PC-9 (cell line): ENCODE measurements at regions not wholly inside any gene's neighbourhood (a gene's known extent, or its start where the extent isn't known, plus 50 kb on each side); places are given as distances from the start of the nearest gene placed in this dataset.

Experiments
- BruUV-seq: library from RNA; stranded (reverse); fragments of 400-500 nt; replicated peaks from 2 replicates; lab custom pipeline; 2021; lab: Mats Ljungman, UMichigan
- CTCF ChIA-PET: fragments of 300-600 bp; sonication (Branson Sonifier 250); formaldehyde crosslinking; loops from one replicate; lab custom pipeline; 2022; ENCODE audit warnings: antibody characterized with exemption; lab: Charles Lee
- POLR2A ChIA-PET: fragments of 300-600 bp; sonication (Branson Sonifier 250); formaldehyde crosslinking; loops from one replicate; lab custom pipeline; 2022; ENCODE audit warnings: antibody characterized with exemption; ENCODE audit not compliant: unreplicated experiment; lab: Charles Lee
- DNase-seq, 2 experiments: peaks; one replicate each; pipeline versions ENCODE4 v3.0.0 to v3.0.0-alpha.2; 2015 to 2022; ENCODE audit warnings: mixed read lengths in 1 of 2
- H2AFZ ChIP-seq: fragments of 200-600 bp; sonication (generic); 2 replicates; pipeline ENCODE4 v1.8.1; 2017; ENCODE audit warnings: antibody characterized with exemption
- H3F3A ChIP-seq: fragments of 200-600 bp; sonication (generic); 2 replicates; pipeline ENCODE4 v1.8.1; 2017; ENCODE audit warnings: antibody characterized with exemption, mild to moderate bottlenecking, low read depth; ENCODE audit not compliant: insufficient read depth
- H3K27ac ChIP-seq: fragments of 200-600 bp; sonication (generic); 2 replicates; pipeline ENCODE4 v1.6.1; 2016; ENCODE audit warnings: mixed run types
- H3K27me3 ChIP-seq: fragments of 200-600 bp; sonication (generic); 2 replicates; pipeline ENCODE4 v1.6.1; 2016; ENCODE audit warnings: low read depth, mixed run types; ENCODE audit not compliant: insufficient read depth
- H3K36me3 ChIP-seq: fragments of 200-600 bp; sonication (generic); 2 replicates; pipeline ENCODE4 v1.6.1; 2016; ENCODE audit warnings: low read depth, mixed run types
- H3K4me1 ChIP-seq: fragments of 200-600 bp; sonication (generic); replicated peaks from 2 replicates; pipeline ENCODE4 v1.6.1; 2016; ENCODE audit warnings: mixed run types; ENCODE audit not compliant: insufficient read depth
- H3K4me2 ChIP-seq: fragments of 200-600 bp; sonication (generic); 2 replicates; pipeline ENCODE4 v1.6.1; 2017; ENCODE audit warnings: mixed run types
- H3K4me3 ChIP-seq: fragments of 200-600 bp; sonication (generic); 2 replicates; pipeline ENCODE4 v1.6.1; 2016; ENCODE audit warnings: mixed run types
- H3K79me2 ChIP-seq: fragments of 200-600 bp; sonication (generic); 2 replicates; pipeline ENCODE4 v1.6.1; 2017; ENCODE audit warnings: low read depth, mixed run types
- H3K9me2 ChIP-seq: fragments of 200-600 bp; sonication (generic); 2 replicates; pipeline ENCODE4 v1.8.1; 2017; ENCODE audit warnings: mild to moderate bottlenecking; ENCODE audit not compliant: insufficient read depth
- H3K9me3 ChIP-seq: fragments of 200-600 bp; sonication (generic); 2 replicates; pipeline ENCODE4 v1.8.1; 2016; ENCODE audit warnings: low read depth; ENCODE audit not compliant: insufficient read depth
- H4K20me1 ChIP-seq: fragments of 200-600 bp; sonication (generic); 2 replicates; pipeline ENCODE4 v1.8.1; 2017; ENCODE audit not compliant: insufficient read depth
- EZH2 ChIP-seq: fragments of 200-600 bp; sonication (generic); IDR thresholded peaks from 2 replicates; pipeline ENCODE4 v1.8.0; 2017; ENCODE audit warnings: antibody characterized with exemption, low read depth
- intact Hi-C: fragments of 100-400 bp; cut with micrococcal nuclease; formaldehyde crosslinking; loops from one replicate; pipeline ENCODE4 v1.10.0; 2022; ENCODE audit not compliant: unreplicated experiment
- TF ChIP-seq, protein P1 (sequence below): fragments of 200-600 bp; sonication (generic); conservative IDR thresholded peaks from 2 replicates; pipeline ENCODE4 v1.6.1; 2017; ENCODE audit warnings: mixed run types, antibody characterized with exemption, mild to moderate bottlenecking, moderate library complexity

DNA sequence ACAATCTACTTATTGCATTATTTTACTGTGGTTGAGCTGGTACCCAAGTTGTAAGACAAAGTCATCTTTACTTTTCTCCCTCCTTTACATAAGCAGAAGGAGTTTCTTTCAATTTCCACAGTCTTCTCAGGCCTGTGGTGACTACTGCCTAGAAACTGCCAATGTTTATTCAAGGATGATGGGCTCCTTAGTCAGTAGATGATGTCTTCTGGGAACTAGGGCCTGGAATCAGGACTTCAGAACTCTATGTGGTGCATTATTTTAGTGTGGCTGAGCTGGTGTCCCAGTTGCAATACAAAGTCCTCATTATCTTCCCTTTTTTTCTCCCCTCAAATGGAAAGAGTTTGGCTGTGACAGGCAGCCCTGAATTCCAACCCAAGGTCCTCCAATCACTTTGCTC lies 1762.5 kb downstream of the SI start:
- Histone ChIP-seq H4K20me1 (no peaks in the 10 kb centered on the region), H3K27me3 (no peaks in the 10 kb centered on the region), H3K79me2 (no peaks in the 10 kb centered on the region), H3K4me1 (no peaks in the 10 kb centered on the region), H3K4me3 (no peak overlapping the region), H3K9me3 (no peaks in the 10 kb centered on the region), H3F3A (no peaks in the 10 kb centered on the region), H3K9me2 (no peaks in the 10 kb centered on the region), H3K4me2 (no peak overlapping the region), H3K27ac (no peak overlapping the region), H2AFZ (no peak overlapping the region), H3K36me3 (no peaks in the 10 kb centered on the region)
- intact Hi-C loops: no loop called here
- POLR2A ChIA-PET: no interaction called here
- BruUV-seq: no TSS peak
- CTCF ChIA-PET: no interaction called here
- no peak for DNase-seq
- TF ChIP-seq, protein P1, sequence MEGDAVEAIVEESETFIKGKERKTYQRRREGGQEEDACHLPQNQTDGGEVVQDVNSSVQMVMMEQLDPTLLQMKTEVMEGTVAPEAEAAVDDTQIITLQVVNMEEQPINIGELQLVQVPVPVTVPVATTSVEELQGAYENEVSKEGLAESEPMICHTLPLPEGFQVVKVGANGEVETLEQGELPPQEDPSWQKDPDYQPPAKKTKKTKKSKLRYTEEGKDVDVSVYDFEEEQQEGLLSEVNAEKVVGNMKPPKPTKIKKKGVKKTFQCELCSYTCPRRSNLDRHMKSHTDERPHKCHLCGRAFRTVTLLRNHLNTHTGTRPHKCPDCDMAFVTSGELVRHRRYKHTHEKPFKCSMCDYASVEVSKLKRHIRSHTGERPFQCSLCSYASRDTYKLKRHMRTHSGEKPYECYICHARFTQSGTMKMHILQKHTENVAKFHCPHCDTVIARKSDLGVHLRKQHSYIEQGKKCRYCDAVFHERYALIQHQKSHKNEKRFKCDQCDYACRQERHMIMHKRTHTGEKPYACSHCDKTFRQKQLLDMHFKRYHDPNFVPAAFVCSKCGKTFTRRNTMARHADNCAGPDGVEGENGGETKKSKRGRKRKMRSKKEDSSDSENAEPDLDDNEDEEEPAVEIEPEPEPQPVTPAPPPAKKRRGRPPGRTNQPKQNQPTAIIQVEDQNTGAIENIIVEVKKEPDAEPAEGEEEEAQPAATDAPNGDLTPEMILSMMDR: no peak
- no peak for TF ChIP-seq EZH2

DNA sequence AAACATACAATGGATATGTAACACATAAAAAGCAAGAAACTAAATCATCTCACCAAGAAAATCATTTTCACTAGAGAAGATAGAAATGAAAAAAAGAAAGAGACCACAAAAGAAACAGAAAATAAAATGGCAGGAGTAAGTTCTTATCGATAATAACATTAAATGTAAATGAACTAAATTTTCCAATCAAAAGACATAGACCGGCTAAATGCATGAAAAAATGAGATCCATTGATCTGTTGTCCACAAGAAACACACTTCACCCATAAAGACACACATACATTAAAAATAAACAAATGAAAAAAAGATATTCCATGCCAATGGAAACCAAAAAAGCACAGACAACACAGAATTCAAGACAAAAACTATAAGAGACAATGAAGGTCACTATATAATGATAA lies 1771.9 kb downstream of the SI start:
- H3K4me2 ChIP-seq: no peak overlapping the region
- no peak overlapping the region for H3K27ac ChIP-seq

DNA sequence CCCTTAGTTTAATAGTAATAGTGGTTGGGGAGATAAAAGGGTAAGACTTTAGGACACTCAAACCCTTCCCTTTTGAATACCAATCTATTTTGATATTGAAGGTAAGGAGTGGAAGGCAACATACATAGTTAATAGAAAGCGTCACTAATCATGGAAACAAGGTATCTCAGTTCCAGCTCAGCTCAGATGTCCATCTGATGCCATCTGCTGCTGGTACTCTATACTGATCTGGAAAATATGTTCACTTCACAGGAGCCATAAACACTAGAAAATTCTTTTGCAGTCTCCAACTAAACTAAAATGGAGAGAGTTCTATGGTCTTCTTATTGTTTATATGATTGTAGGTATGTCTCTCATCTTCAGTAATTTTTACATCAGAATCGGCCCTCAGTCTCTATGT lies 1777.1 kb downstream of the OTOL1 start:
- no peaks in the 10 kb centered on the region for H3K36me3 ChIP-seq
- H3K4me3 ChIP-seq: no peak overlapping the region
- H3K9me3 ChIP-seq: no peaks in the 10 kb centered on the region
- intact Hi-C loops: no loop called here
- CTCF ChIA-PET: no interaction called here
- no peak overlapping the region for H3K4me2 ChIP-seq
- BruUV-seq: no TSS peak
- H3K79me2 ChIP-seq: no peaks in the 10 kb centered on the region
- no peak overlapping the region for H2AFZ ChIP-seq
- H3K27me3 ChIP-seq: no peaks in the 10 kb centered on the region
- H3K9me2 ChIP-seq: no peaks in the 10 kb centered on the region
- TF ChIP-seq, protein P1: no peak
- POLR2A ChIA-PET: no interaction called here
- no peak overlapping the region for H3K27ac ChIP-seq
- no peak for DNase-seq
- no peaks in the 10 kb centered on the region for H4K20me1 ChIP-seq
- no peaks in the 10 kb centered on the region for H3K4me1 ChIP-seq
- no peaks in the 10 kb centered on the region for H3F3A ChIP-seq

More for the DNA sequence above, 1771.9 kb downstream of the SI start:
- H3K79me2 ChIP-seq: no peaks in the 10 kb centered on the region
- ChIA-PET POLR2A (no interaction called here), CTCF (no interaction called here)
- H3K4me1 ChIP-seq: no peaks in the 10 kb centered on the region
- peaks cover 4% of the 10 kb centered on the region; the same call in 1 of the 2 replicates for H3K9me3 ChIP-seq
- no peaks in the 10 kb centered on the region for H3K27me3 ChIP-seq
- H3F3A ChIP-seq: no peaks in the 10 kb centered on the region
- H4K20me1 ChIP-seq: no peaks in the 10 kb centered on the region
- BruUV-seq: no TSS peak
- H3K36me3 ChIP-seq: no peaks in the 10 kb centered on the region
- TF ChIP-seq, protein P1: no peak
- no peak for TF ChIP-seq EZH2
- no peak overlapping the region for H2AFZ ChIP-seq
- H3K4me3 ChIP-seq: no peak overlapping the region
- DNase-seq: no peak
- H3K9me2 ChIP-seq: no peaks in the 10 kb centered on the region
- intact Hi-C loops: no loop called here
